HG03342 (cell line): ENCODE measurements at regions not wholly inside any gene's neighbourhood (a gene's known extent, or its start where the extent isn't known, plus 50 kb on each side); places are given as distances from the start of the nearest gene placed in this dataset.
A peak's percentile ranks its signal among the peaks of the same experiment; 100 is the strongest.
"Not testable (repeated sequence)": the region's sequence is repeated elsewhere in the genome, so short reads cannot be mapped to it uniquely, and the experiment has no call there.

Experiments
- ATAC-seq: cut with Tn5 transposase; IDR thresholded peaks from one replicate; pipeline ENCODE4 v1.9.1; 2021; ENCODE audit warnings: mild to moderate bottlenecking, moderate library complexity; ENCODE audit not compliant: unreplicated experiment

DNA sequence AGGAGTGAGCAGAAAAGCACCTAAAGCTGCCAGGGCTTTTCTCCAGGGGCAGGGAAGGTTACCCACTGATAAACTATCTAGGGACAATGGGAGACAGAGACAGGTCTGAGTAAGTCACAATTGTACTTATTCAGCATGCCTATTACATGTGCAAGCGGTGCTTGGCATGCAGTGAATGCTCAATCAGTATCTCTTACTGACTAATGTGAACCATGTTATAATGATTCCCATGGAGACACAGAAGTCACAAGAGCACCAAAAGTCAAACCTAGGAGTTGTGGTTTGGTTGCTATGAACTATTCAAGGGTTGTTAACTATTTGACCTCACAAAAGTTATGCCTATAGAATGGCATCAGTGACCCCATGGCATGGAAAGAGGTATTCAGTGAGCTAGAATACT lies 50.0 kb upstream of the RASGRP1 start:
- ATAC-seq: no peak

DNA sequence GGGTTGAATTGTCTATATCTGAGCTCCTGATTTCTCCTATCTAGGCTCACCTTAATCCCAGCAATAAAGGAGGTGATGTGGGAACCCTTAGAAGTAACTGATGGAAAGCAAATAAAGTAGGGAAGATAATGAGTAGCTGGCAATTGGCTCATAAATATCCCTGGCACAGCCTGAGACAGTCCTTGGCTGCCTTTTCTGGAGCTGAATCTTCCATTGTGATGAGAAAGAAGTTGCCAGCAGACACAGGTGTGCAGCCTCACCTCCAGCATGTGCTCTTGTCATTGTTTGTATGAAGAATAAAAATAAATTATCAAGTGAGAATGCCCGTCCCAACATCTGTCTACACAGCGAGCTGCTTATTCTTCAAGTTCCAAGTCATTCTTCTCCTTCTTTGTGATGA lies 53.2 kb upstream of the RASGRP1 start:
- no peak for ATAC-seq

DNA sequence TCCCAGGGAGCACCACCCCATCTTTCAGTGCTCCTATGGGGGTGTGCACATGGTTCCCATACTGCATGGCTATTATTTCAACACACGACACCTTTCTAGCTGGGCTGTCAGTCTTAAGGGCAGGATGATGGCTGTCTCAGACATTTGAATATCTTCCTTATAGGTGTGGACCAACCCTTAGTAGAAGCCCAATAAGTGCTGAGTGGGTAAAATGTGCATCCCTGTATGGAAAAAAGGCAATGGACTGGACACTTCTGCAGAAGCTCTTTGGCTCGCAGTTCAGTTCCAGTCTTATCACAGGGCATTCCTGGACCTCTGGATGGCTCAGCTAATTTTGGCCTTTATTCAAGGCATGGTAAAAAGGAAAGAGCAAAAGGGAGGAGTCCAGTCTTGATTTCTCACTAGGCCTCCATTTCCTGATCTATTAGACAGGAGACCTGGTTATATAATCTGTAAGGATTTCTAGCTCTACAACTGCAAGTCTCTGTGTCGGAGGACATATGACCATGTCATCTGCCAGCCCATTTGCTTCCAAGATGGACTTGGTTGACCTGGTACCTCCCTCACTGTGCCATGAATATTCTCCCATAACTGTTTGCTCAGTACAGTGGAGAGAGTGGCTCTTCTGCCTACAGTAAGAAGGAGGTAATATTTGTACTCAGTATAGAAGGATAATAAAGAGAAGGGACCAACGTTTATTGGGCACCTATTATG lies 53.8 kb upstream of the RASGRP1 start:
- ATAC-seq: no peak

DNA sequence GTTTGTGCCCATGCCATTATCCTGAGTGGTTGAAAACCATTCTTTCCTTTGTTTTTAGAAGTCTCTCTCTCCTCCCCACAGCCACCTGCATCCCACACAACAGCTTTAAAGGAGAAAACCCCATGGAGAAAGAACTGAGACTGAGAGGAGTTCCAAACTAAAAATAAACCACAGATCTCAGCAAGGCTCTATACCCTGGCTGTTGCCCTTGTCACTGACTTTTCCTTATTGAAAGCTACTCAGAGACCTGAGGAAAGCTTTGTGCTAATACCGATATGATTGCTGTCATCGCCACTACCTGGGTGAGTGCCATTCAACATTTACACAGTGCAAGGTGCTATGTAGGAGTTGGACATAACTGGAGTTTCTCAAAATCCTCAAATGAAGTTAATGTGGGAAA lies 55.5 kb upstream of the RASGRP1 start:
- no peak for ATAC-seq

DNA sequence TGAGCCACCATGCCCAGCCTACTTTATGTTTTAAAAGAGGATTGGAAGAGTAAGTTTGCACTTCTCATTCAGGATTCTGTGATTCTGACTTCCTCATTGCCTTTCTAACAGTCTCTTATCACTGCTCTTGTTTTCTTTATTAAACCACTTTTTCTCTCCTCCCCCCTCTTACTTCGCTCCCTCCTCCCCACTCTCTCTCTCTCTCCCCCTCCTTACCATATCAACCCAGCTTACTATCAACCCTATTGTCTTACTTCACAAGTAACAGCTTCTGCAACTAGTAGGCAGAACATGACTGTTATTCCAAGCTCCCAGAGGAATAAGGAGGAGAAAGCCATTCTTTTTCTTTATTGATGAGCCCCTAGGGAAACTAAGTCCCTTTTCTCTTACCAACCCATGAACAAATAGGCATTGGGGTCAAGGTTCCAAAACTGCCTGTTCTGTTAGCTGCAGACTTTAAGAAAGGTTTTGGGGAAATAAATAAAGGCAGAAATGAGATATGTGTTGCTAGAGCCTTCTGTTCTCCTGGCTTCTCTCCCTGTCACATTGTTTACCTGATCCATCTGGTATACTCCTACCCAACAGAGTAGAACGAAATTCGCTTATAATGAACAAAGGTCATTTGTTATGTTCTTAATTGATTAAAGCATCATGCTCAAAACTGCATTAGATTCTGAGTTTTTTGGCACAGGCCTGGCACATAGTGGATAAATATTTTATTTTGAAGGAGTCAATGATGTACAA lies 56.4 kb upstream of the RASGRP1 start:
- ATAC-seq: no peak

DNA sequence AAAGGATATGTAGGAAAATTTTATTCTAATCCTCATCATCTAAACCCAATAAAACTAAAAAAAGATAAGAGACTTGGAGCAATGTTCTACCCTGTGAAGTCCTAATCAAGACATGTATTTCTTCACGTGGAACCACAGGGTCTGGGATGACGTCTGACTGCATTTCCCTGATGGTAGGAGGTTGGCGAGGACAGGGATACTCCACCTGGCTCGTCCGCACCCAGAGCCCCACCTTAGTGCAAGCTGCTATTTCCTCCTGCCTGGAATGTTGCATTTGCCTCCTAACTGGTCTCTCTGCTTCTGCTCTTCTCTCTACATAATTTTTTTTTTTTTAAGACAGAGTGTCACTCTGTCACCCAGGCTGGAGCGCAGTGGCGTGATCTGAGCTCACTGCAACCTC lies 57.7 kb upstream of the RASGRP1 start:
- ATAC-seq: no peak

DNA sequence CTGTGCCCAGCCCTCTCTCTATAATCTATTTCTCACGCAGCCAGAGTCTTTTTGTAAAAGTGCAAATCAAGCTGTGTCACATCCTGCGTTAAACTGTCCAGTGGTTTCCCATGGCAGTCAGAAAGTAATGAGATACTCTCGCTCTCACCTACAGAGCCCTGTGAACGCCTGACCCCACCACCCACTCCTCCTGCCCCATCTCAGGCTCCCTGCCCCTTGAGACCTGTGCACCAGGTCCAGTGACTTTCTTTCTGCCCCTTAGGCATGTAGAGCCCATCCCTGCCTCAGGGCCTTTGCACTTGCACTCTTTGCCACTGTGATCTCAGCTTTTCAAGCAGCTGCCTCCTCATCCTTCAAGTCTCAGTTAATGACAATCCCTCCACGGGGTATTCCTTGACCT lies 58.3 kb upstream of the RASGRP1 start:
- ATAC-seq: no peak

DNA sequence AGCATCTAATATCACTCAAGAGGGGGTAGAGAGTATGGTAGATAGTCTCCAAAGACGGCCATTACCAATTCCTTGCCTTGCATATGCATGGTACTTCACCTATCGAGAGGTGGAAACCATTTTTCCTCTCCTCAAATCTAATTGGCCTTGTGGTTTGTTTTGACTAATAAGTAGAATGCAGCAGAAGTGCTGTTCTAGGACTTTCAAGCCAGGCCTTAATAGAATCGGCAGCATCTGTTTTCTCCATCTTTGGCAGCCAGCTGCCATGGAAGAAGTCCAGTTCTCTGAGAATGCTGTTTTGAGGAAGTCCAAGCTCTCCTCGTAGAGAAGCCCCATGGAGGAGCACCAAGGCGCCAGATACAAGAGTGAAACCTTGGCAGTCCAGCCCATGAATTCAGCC lies 59.1 kb upstream of the RASGRP1 start:
- no peak for ATAC-seq

DNA sequence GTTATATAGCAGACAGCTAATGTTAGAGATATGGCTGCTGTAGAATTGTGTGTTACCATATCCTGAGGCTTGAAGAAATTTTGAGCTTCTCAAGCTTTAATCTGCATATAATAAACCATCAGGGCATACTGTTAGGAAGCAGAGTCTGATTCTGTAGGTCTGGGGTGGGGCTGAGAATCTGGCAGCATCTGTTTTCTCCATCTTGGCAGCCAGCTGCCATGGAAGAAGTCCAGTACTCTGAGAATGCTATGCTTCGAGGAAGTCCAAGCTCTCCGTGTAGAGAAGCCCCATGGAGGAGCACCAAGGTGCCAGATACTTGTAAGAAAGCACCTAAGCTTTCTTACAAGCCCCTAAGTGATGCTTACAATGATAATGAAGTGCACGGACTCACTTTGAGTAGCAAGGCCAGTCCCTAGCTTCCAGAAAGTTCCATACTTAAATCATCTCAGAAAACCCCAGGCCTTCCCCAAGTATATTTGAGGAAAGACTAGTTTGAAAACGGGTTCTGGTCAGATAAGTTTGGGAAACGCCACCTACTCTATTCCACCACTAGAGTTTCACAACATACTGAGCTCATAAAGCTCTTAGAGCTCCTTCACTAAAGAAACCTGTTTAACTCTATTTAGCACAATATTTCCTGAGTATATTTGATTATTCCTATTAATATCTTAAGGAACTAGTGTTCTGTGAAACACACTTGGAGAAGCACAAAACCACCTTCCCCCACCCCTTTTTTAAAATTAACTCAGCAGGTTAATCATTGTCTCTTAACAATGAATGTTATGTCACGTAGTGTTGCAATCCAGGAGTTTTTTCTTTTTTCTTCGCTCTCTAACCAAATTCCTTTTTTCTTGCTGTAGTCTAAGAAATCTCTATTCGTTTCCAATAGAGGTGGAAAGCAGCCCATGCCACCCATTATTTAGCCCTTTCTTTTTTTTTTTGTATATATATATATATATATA lies 59.9 kb upstream of the RASGRP1 start:
- no peak for ATAC-seq

DNA sequence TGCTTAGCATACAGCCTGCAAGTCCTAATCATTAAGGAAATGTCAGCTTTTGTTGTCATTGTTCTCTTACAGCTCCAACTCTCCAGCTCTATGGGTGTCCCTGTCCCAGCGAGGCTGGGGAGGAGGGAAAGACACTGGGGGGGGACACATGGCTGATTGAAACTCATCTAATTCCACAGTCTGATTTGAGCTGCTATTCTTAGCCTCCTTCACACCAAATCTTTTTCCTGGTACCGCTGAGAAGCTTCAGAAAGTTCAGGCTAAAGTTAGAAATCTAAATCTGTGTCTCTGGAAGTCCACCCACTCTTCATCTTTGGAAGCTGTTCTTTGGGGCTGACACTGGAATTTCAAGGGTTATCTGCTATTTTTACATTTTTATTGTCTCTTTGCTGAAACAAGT lies 61.3 kb upstream of the RASGRP1 start:
- ATAC-seq: no peak

DNA sequence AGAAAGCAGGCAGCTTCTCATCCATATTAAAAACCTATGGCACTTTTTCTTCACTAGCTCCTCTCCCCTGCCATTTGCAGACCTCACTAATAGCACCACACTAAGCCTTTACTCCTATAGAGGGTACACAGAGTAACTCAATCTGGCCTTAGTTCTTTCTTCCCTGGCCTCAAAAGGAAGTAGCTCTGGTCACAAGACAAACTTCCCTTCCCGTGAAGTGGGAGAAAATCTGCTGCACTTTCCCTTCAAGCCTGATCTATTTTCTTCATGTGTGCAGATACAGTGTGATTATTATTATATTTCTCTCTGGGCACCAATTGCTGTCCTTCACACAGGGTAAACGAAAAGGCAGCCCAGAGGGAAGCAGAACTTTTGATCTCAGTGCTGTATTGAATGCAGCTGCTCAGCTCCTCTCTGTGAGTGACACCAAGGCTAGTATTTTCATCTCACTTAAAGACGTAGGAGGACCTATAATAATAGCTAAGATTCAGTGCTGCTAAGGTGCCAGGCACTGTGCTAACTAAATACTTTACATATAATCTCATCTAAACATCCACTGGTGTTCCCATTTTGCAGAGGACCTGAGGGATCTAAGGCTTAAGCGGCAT lies 61.9 kb upstream of the RASGRP1 start:
- no peak for ATAC-seq

DNA sequence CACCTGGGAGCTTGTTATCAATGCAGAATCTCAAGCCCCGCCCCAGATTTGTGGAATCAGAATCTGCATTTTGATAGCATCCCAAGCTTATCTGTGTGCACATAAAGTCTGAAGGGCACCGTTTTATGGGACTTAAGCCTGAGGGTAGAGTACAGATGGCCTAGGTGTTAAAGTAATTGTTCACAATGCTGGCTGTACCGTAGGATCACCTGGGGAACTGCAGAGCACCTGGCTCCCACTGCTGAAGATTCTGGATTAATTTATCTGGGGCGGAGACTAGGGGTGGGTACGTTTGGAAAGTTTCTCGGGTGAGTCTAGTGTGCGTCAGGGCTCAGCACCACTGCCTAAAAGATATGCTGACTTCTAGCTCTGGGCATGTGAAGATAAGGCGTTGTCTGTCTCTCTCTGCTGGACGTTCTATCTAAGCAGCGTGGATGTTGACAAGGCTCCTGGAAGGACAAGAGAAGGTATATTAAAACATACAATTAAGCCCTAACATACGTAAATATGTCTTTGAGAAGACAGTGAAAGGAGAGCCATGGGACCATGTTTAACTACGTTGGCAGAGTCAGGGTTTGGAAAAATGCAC lies 63.2 kb upstream of the RASGRP1 start:
- no peak for ATAC-seq

DNA sequence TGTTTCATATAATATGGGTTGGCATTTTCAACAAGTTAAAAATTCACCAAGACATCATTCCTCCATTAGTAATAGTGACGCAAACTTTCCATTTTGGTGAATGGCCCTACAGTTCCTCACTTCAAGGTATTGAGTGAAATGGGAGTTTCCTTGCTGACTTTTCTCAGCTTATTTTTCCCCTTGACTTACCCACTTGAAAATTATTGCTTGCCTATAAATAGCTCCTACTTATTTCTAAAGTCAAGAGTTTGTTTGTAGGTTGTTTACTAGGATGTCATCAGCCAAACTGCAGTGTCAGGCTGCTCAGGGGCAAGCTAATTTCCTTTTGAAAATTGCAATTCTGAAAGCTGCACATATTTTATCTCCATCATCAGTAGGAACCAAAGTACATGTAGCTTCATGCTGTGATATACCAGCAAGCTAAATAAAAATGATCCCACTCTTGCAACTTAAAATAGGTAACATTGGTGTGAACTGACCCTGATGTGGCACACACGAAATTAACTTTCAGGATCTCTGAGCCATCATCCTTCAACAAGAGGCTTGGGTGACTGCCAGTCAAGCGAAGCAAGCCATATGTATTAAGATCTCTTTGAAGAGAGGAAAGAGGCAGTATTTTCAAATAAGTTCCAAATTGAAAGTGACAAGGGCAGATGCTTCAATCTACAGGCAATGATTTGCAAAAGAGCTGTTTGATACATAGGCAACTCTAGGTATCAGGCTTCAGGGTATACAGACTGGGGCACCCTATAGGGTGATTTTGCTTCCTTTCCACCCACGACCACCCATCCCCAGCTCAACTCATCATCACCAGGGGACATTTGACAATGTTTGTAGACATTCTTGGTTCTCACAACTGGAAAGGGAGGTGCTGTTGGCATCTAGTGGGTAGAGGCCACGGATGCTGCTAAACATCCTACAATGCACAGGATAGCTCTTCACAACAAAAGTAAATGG lies 66.8 kb upstream of the RASGRP1 start:
- peak; percentile 55 for ATAC-seq

DNA sequence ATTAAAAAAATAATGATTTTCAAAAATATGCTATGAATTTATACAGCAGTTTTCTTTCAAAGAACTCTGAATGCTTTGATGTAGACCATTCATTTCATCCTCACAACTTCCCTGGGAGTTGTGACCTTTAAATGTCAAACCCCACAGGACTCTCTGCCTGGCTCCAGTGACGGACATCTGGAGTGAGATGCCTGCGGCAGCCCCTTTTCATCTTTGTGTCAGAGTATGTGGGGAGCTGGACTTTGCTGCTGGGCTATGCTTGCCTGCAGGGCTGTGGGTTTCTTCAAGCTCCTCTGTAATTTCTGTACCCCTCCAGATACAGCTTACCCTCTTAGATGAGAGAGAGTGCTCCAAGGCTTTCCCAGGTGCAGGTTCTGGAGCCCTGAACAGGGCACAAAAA lies 70.6 kb upstream of the RASGRP1 start:
- no peak for ATAC-seq

DNA sequence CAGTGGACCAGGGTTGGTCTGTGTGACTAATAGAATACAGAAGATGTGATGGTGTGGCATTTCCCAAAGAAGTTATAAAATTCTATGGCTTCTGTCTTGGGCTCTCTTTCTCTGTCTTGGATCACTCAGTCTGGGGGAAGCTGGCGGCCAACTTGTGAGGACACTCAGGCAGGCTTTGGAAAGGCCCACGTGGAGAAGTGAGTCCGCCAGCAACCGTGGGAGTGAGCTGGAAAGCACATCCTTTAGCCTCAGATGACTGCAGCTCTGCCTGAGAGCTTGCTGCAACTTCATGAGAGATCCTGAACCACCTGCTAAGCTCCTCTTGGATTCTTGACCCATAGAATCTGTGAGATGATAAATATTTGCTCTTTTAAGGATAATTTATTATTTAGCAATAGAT lies 72.0 kb upstream of the RASGRP1 start:
- ATAC-seq: no peak

DNA sequence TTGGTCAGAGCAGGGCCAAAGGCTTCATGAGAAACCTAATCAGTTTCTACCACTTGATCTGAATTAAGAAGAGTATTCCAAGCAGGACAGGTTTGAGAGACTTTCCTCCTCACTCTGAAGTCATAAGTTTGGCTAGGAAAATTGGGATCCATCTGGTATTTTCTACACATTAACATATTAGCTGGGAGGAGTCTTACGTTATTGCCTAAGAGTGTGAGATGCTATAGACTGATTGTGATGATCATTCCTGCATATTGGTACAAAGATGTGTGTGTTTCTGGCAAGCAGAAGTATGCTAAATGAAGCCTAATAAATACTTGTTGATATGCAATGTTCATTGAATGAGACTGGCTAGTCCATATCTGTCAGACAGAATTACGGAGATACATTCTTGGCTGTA lies 73.5 kb upstream of the RASGRP1 start:
- ATAC-seq: no peak

DNA sequence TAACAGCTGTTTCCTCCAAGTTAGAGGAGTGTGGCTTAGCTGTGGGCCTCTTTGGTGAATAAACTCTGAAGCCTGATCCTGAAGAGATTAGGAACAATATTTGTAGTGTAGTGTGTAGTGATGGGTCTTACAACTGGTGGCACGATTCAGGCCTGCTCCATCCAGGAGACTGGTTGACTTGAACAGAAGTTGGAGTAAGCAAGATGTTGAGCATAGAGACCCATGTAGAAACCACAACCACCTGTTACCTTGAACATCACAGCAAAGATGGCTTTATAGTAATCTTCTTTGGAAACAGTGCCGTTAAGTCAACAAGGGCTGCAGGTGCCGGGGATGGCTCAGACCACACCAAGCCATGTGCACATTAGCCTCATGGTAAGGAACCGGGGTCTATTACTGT lies 74.2 kb upstream of the RASGRP1 start:
- no peak for ATAC-seq

DNA sequence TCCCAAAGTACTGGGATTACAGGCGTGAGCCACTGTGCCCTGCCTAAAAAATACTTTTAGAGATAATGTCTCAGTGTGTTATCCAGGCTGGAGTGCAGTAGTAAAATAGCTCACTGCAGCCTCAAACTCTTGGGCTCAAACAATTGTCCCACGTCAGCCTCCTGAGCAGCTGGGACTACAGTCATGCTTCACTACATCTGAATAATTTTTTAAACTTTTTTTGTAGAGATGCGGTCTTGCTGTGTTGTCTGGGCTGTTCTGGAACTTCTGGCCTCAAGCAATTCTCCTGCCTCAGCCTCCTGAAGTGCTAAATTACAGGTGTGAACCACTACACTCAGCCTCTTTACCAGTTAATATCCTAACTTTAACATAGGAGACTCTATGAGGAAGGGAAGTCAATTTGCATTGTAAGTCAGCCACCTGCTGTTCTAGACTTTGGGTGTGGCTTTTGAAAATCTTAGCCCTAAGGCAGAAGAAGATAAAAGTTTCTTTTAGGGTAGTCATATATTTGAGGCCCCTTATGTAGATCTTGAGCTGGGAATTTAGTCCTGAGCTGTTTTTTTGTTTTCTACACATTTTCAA lies 78.2 kb upstream of the RASGRP1 start:
- peak; percentile 64 for ATAC-seq

DNA sequence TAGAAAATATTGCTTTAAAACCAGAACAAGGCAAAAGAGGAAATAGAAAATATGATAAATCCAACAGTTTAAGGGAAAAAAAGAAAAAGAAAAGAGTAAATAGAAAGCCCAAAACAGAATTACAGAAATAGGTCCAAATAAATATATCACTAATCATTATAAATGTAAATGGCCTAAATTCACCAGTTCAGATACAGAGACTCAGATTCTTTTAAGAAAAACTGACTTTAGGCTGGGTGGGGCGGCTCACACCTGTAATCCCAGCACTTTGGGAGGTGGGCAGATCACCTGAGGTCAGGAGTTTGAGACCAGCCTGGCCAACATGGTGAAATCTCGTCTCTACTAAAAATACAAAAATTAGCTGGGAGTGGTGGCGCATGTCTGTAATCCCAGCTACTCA lies 79.7 kb upstream of the RASGRP1 start:
- not testable (repeated sequence) for ATAC-seq
